H9 (cell line): ENCODE measurements at regions not wholly inside any gene's neighbourhood (a gene's known extent, or its start where the extent isn't known, plus 50 kb on each side); places are given as distances from the start of the nearest gene placed in this dataset.

Experiments
- DNase-seq: peaks from one replicate; pipeline ENCODE4 v3.0.0-alpha.2; 2017
- H2AFZ ChIP-seq: one replicate; pipeline ENCODE4 v1.6.1; 2013; ENCODE audit warnings: mild to moderate bottlenecking, low read length, control low read depth, moderate library complexity
- H2AK5ac ChIP-seq: 2 replicates; pipeline ENCODE4 v1.6.1; 2013; ENCODE audit warnings: low read length, control low read depth, mixed read lengths; ENCODE audit not compliant: insufficient read length
- H2BK120ac ChIP-seq: one replicate; pipeline ENCODE4 v1.6.1; 2013; ENCODE audit warnings: low read depth, mild to moderate bottlenecking, low read length, control low read depth, inconsistent platforms; ENCODE audit not compliant: poor library complexity, severe bottlenecking
- H2BK12ac ChIP-seq: 2 replicates; pipeline ENCODE4 v1.6.1; 2013; ENCODE audit warnings: low read length, control low read depth, mixed read lengths, low read depth; ENCODE audit not compliant: insufficient read length
- H2BK15ac ChIP-seq: 2 replicates; pipeline ENCODE4 v1.6.1; 2013; ENCODE audit warnings: low read depth, low read length, control low read depth
- H2BK20ac ChIP-seq: one replicate; pipeline ENCODE4 v1.6.1; 2013; ENCODE audit warnings: low read depth, mild to moderate bottlenecking, low read length, control low read depth, inconsistent platforms; ENCODE audit not compliant: poor library complexity, severe bottlenecking
- H2BK5ac ChIP-seq: 2 replicates; pipeline ENCODE4 v1.6.1; 2013; ENCODE audit warnings: low read length, control low read depth, mixed read lengths; ENCODE audit not compliant: insufficient read length
- H3K14ac ChIP-seq: 2 replicates; pipeline ENCODE4 v1.6.1; 2013; ENCODE audit warnings: low read length, control low read depth; ENCODE audit not compliant: insufficient read depth
- H3K18ac ChIP-seq: 2 replicates; pipeline ENCODE4 v1.6.1; 2013; ENCODE audit warnings: low read depth, mild to moderate bottlenecking, mixed read lengths, low read length, control low read depth; ENCODE audit not compliant: insufficient read length
- H3K23ac ChIP-seq: 2 replicates; pipeline ENCODE4 v1.6.1; 2013; ENCODE audit warnings: low read length, control low read depth, mixed read lengths, low read depth; ENCODE audit not compliant: insufficient read length
- H3K23me2 ChIP-seq: 2 replicates; pipeline ENCODE4 v1.6.1; 2013; ENCODE audit warnings: low read depth, mild to moderate bottlenecking, mixed read lengths, low read length, control low read depth; ENCODE audit not compliant: insufficient read length, poor library complexity, severe bottlenecking
- H3K27ac ChIP-seq: 2 replicates; pipeline ENCODE4 v1.5.1; 2013; ENCODE audit warnings: low read length, control low read depth, mixed read lengths, low read depth; ENCODE audit not compliant: insufficient read length
- H3K27me3 ChIP-seq: 2 replicates; pipeline ENCODE4 v1.6.1; 2013; ENCODE audit warnings: low read length, control low read depth, inconsistent platforms; ENCODE audit not compliant: insufficient read depth
- H3K4ac ChIP-seq: 2 replicates; pipeline ENCODE4 v1.6.1; 2013; ENCODE audit warnings: low read depth, mild to moderate bottlenecking, control low read depth, inconsistent platforms, low read length, moderate library complexity
- H3K4me1 ChIP-seq: 2 replicates; pipeline ENCODE4 v1.6.1; 2013; ENCODE audit warnings: low read length, control low read depth, inconsistent platforms; ENCODE audit not compliant: insufficient read depth
- H3K4me2 ChIP-seq: 2 replicates; pipeline ENCODE4 v1.6.1; 2013; ENCODE audit warnings: low read length, control low read depth, mixed read lengths; ENCODE audit not compliant: insufficient read length, insufficient read depth
- H3K56ac ChIP-seq: 2 replicates; pipeline ENCODE4 v1.6.1; 2013; ENCODE audit warnings: low read depth, mild to moderate bottlenecking, mixed read lengths, low read length, control low read depth; ENCODE audit not compliant: insufficient read length
- H3K79me1 ChIP-seq: 2 replicates; pipeline ENCODE4 v1.6.1; 2013; ENCODE audit warnings: low read depth, mild to moderate bottlenecking, moderate library complexity, low read length, control low read depth, inconsistent platforms; ENCODE audit not compliant: insufficient read depth, poor library complexity, severe bottlenecking
- H3K79me2 ChIP-seq: 2 replicates; pipeline ENCODE4 v1.6.1; 2013; ENCODE audit warnings: low read length, control low read depth, inconsistent platforms; ENCODE audit not compliant: insufficient read depth
- H3K9ac ChIP-seq: 2 replicates; pipeline ENCODE4 v1.6.1; 2013; ENCODE audit warnings: low read length, control low read depth, mixed read lengths; ENCODE audit not compliant: insufficient read length; ENCODE audit errors: extremely low read depth
- H3K9me3 ChIP-seq: one replicate; pipeline ENCODE4 v1.6.1; 2013; ENCODE audit warnings: low read depth, low read length, inconsistent platforms; ENCODE audit not compliant: control insufficient read depth
- H3T11ph ChIP-seq: one replicate; pipeline ENCODE4 v1.6.1; 2013; ENCODE audit warnings: mild to moderate bottlenecking, low read length, control low read depth, inconsistent platforms
- H4K20me1 ChIP-seq: one replicate; pipeline ENCODE4 v1.6.1; 2013; ENCODE audit not compliant: control insufficient read depth, insufficient read length, insufficient read depth
- H4K5ac ChIP-seq: 2 replicates; pipeline ENCODE4 v1.6.1; 2013; ENCODE audit warnings: low read depth, mild to moderate bottlenecking, mixed read lengths, low read length, control low read depth; ENCODE audit not compliant: insufficient read length
- H4K8ac ChIP-seq: replicated peaks from 2 replicates; pipeline ENCODE4 v1.6.1; 2013; ENCODE audit warnings: low read length, control low read depth, mixed read lengths, low read depth; ENCODE audit not compliant: insufficient read length
- H4K91ac ChIP-seq: 2 replicates; pipeline ENCODE4 v1.6.1; 2013; ENCODE audit warnings: low read depth, mild to moderate bottlenecking, moderate library complexity, mixed read lengths, low read length, control low read depth; ENCODE audit not compliant: insufficient read length
- H3K27ac Mint-ChIP-seq, 3 experiments: 2 replicates in 2 of 3; 3 replicates in 1 of 3; pipeline ENCODE4 v1.8.0; 2020 to 2021; ENCODE audit warnings: mixed read lengths in 3 of 3, mild to moderate bottlenecking in 1 of 3, moderate library complexity in 1 of 3
- H3K27me3 Mint-ChIP-seq: 2 replicates; pipeline ENCODE4 v1.8.0; 2021; ENCODE audit warnings: low read depth, mild to moderate bottlenecking, moderate library complexity, mixed read lengths
- H3K36me3 Mint-ChIP-seq, 3 experiments: 2 replicates in 2 of 3; 3 replicates in 1 of 3; pipeline ENCODE4 v1.8.0; 2020 to 2021; ENCODE audit warnings: low read depth in 3 of 3, mixed read lengths in 3 of 3; ENCODE audit not compliant: insufficient read depth in 1 of 3
- H3K4me1 Mint-ChIP-seq, 2 experiments: 2 replicates each; pipeline ENCODE4 v1.8.0; 2020; ENCODE audit warnings: mixed read lengths in 2 of 2
- H3K4me3 Mint-ChIP-seq, 2 experiments: 2 replicates in 1 of 2; 3 replicates in 1 of 2; pipeline ENCODE4 v1.8.0; 2020 to 2021; ENCODE audit warnings: mild to moderate bottlenecking in 2 of 2, mixed read lengths in 2 of 2, moderate library complexity in 1 of 2
- H3K9me3 Mint-ChIP-seq, 2 experiments: 2 replicates in 1 of 2; 3 replicates in 1 of 2; pipeline ENCODE4 v1.8.0; 2020; ENCODE audit warnings: mild to moderate bottlenecking in 2 of 2, mixed read lengths in 2 of 2, moderate library complexity in 1 of 2
- WGBS: extraction: QIAGEN DNeasy Blood & Tissue Kit; methylation state at CpG from one replicate; pipeline ENCODE4 v1.1.7; 2013; ENCODE audit warnings: missing lambda C conversion rate, low lambda C conversion rate, mixed read lengths; ENCODE audit not compliant: insufficient read length; ENCODE audit errors: extremely low coverage; 5-methylcytosine and 5-hydroxymethylcytosine counted together
- TF ChIP-seq, protein P1 (sequence below): fragments of 200-600 bp; sonication (generic); conservative IDR thresholded peaks from 3 replicates; pipeline ENCODE4 v1.8.0; 2021; ENCODE audit warnings: antibody characterized with exemption, mild to moderate bottlenecking

DNA sequence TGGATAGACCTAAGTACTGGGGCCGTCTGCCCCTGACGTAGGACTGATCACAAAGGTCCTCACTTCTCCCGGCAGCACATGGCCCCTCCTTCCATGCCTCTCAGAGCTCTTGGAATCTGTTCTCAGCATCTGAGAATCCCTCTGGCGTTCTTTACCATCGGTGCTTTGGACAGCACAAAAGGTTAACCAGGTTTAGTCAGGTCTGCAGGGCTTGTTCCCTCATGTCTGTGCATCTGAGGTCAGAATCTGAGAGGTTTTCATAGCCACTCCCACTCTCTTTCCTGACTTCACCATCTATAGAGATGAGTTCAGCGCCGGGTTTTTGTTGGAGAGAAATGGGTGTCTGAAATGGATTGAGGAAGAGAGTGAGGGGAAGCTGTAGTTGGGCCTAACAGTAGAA, 130.0 kb upstream of the ARHGAP5 start:
- Histone ChIP-seq H3K79me1 (no peaks in the 10 kb centered on the region), H3K79me2 (no peaks in the 10 kb centered on the region), H3K9ac (no peak overlapping the region), H3K27me3 (no peaks in the 10 kb centered on the region), H3K23ac (no peak overlapping the region), H3K4me1 (peaks cover 9% of the 10 kb centered on the region), H3K9me3 (no peaks in the 10 kb centered on the region), H3K18ac (no peak overlapping the region), H3K56ac (no peak overlapping the region), H4K8ac (no peak overlapping the region), H2BK120ac (no peak overlapping the region), H2BK20ac (no peak overlapping the region), H2BK15ac (no peak overlapping the region), H4K20me1 (no peaks in the 10 kb centered on the region), H3K27ac (no peak overlapping the region), H3K4me2 (no peak overlapping the region), H3K4ac (no peak overlapping the region), H4K5ac (no peak overlapping the region), H2BK12ac (no peak overlapping the region), H2AK5ac (no peak overlapping the region), H2BK5ac (no peak overlapping the region), H3K14ac (no peak overlapping the region), H3T11ph (no peak overlapping the region), H3K23me2 (no peaks in the 10 kb centered on the region), H2AFZ (no peak overlapping the region), H4K91ac (no peak overlapping the region)
- TF ChIP-seq, protein P1, sequence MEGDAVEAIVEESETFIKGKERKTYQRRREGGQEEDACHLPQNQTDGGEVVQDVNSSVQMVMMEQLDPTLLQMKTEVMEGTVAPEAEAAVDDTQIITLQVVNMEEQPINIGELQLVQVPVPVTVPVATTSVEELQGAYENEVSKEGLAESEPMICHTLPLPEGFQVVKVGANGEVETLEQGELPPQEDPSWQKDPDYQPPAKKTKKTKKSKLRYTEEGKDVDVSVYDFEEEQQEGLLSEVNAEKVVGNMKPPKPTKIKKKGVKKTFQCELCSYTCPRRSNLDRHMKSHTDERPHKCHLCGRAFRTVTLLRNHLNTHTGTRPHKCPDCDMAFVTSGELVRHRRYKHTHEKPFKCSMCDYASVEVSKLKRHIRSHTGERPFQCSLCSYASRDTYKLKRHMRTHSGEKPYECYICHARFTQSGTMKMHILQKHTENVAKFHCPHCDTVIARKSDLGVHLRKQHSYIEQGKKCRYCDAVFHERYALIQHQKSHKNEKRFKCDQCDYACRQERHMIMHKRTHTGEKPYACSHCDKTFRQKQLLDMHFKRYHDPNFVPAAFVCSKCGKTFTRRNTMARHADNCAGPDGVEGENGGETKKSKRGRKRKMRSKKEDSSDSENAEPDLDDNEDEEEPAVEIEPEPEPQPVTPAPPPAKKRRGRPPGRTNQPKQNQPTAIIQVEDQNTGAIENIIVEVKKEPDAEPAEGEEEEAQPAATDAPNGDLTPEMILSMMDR = no peak
- WGBS = no CpG with 5 or more reads among the region's 7 CpGs
- Mint-ChIP-seq H3K9me3 (no peaks in the 10 kb centered on the region), H3K4me1 (peaks cover 26 to 38% of the 10 kb centered on the region in 2 experiments), H3K4me3 (no peak overlapping the region), H3K36me3 (no peaks in the 10 kb centered on the region; a peak in 1 of 7 replicates), H3K27me3 (peaks cover 5% of the 10 kb centered on the region), H3K27ac (no peak overlapping the region)
- no peak for DNase-seq
